ENCODE measurements at regions not wholly inside any gene's neighbourhood (a gene's known extent, or its start where the extent isn't known, plus 50 kb on each side); places are given as distances from the start of the nearest gene placed in this dataset.

GRCh38 chr2:128457716-128458115 is 139.0 kb upstream of the HS6ST1 start:
- Histone ChIP-seq H3K27me3 (ENCODE audit: insufficient read depth, low read depth) (no peaks in the 10 kb centered on the region), H3K4me3 (no peak overlapping the region), H2AFZ (no peak overlapping the region), H3K4me1 (replicated peaks; ENCODE audit: insufficient read depth) (0 out of 2 replicates have a peak, but pooled peaks cover 6% of the 10 kb centered on the region), H3K4me2 (no peak overlapping the region), H4K20me1 (ENCODE audit: insufficient read depth) (no peaks in the 10 kb centered on the region), H3K36me3 (ENCODE audit: low read depth) (no peaks in the 10 kb centered on the region), H3K79me2 (ENCODE audit: low read depth) (no peaks in the 10 kb centered on the region), H3F3A (ENCODE audit: insufficient read depth, low read depth) (no peaks in the 10 kb centered on the region), H3K27ac (no peak overlapping the region), H3K9me3 (ENCODE audit: insufficient read depth, low read depth) (peaks cover 6% of the 10 kb centered on the region; the same call in 1 of the 2 replicates), H3K9me2 (ENCODE audit: insufficient read depth) (no peaks in the 10 kb centered on the region)
- no TSS peak for BruUV-seq (replicated peaks)
- TF ChIP-seq CTCF (conservative IDR thresholded peaks at IDR 0.05): no peak
- TF ChIP-seq EZH2 (IDR thresholded peaks at IDR 0.05; ENCODE audit: low read depth): no peak
- ChIA-PET CTCF (no interaction called here), POLR2A (ENCODE audit: unreplicated experiment) (no interaction called here)
- intact Hi-C loops (cut with micrococcal nuclease; ENCODE audit: unreplicated experiment): no loop called here
- no peak for DNase-seq

DNA sequence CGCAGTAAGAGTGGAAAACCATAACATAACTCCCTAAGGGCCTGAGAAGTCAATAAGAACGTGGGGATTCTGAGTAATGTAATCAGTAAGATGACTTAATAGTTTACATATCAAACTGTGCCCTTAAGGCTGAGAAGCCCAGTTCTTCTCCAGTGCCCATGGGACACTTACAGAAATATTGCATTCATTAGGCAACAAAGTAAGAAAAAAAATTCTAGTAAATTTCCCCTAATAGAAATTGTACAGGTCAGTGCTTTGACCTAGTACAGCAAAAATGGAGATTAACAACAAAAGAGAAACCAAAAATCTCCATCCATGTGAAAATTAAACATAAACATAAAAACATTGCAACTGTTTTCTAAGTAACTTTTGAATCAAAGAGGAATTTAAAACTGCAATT is 139.8 kb upstream of the HS6ST1 start:
- Histone ChIP-seq H3K9me2 (ENCODE audit: insufficient read depth) (no peaks in the 10 kb centered on the region), H3K4me3 (no peak overlapping the region), H3K27me3 (ENCODE audit: insufficient read depth, low read depth) (no peaks in the 10 kb centered on the region), H3K36me3 (ENCODE audit: low read depth) (no peaks in the 10 kb centered on the region), H4K20me1 (ENCODE audit: insufficient read depth) (no peaks in the 10 kb centered on the region), H3K27ac (no peak overlapping the region), H3K79me2 (ENCODE audit: low read depth) (no peaks in the 10 kb centered on the region), H3K4me1 (replicated peaks; ENCODE audit: insufficient read depth) (0 out of 2 replicates have a peak, but pooled peaks cover 6% of the 10 kb centered on the region), H3K4me2 (no peak overlapping the region), H3K9me3 (ENCODE audit: insufficient read depth, low read depth) (peaks cover 6% of the 10 kb centered on the region; the same call in 1 of the 2 replicates), H2AFZ (no peak overlapping the region), H3F3A (ENCODE audit: insufficient read depth, low read depth) (no peaks in the 10 kb centered on the region)
- intact Hi-C loops (cut with micrococcal nuclease; ENCODE audit: unreplicated experiment): no loop called here
- ChIA-PET CTCF (no interaction called here), POLR2A (ENCODE audit: unreplicated experiment) (no interaction called here)
- TF ChIP-seq CTCF (conservative IDR thresholded peaks at IDR 0.05) (no peak), EZH2 (IDR thresholded peaks at IDR 0.05; ENCODE audit: low read depth) (no peak)
- DNase-seq: peak in 1 of 2 experiments; percentile 48
- BruUV-seq (replicated peaks): no TSS peak

DNA sequence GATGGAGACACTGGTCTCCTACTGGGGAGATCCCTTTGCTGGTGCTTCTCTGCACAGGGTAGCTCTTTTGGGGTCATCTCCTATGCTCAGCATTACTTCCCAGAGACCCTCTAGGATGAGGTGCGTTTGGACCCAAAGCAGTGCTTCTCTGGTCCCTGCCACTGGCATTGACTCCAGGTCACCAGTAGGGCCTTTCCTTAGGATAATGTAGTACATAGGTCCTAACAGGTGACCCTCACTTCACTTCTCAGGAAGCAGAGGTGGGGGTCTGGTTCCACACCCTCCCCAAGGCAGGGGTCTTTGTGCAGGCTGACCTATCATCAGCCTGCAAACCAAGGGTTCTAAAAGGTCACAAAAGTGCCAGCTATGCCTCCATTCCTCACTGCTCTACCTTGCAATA is 145.8 kb upstream of the HS6ST1 start:
- Histone ChIP-seq H3K4me1 (replicated peaks; ENCODE audit: insufficient read depth) (no peaks in the 10 kb centered on the region), H3K9me2 (ENCODE audit: insufficient read depth) (no peaks in the 10 kb centered on the region), H3K79me2 (ENCODE audit: low read depth) (no peaks in the 10 kb centered on the region), H3K4me3 (no peak overlapping the region), H2AFZ (no peak overlapping the region), H4K20me1 (ENCODE audit: insufficient read depth) (no peaks in the 10 kb centered on the region), H3F3A (ENCODE audit: insufficient read depth, low read depth) (no peaks in the 10 kb centered on the region), H3K9me3 (ENCODE audit: insufficient read depth, low read depth) (peaks cover 16% of the 10 kb centered on the region; the same call in 1 of the 2 replicates), H3K27ac (no peak overlapping the region), H3K27me3 (ENCODE audit: insufficient read depth, low read depth) (no peaks in the 10 kb centered on the region), H3K4me2 (no peak overlapping the region), H3K36me3 (ENCODE audit: low read depth) (no peaks in the 10 kb centered on the region)
- DNase-seq: no peak
- CTCF ChIA-PET: no interaction called here
- no TSS peak for BruUV-seq (replicated peaks)
- POLR2A ChIA-PET (ENCODE audit: unreplicated experiment): no interaction called here
- TF ChIP-seq CTCF (conservative IDR thresholded peaks at IDR 0.05) (no peak), EZH2 (IDR thresholded peaks at IDR 0.05; ENCODE audit: low read depth) (no peak)
- intact Hi-C loops (cut with micrococcal nuclease; ENCODE audit: unreplicated experiment): no loop called here
